ENCODE measurements at regions not wholly inside any gene's neighbourhood (a gene's known extent, or its start where the extent isn't known, plus 50 kb on each side); places are given as distances from the start of the nearest gene placed in this dataset.

DNA sequence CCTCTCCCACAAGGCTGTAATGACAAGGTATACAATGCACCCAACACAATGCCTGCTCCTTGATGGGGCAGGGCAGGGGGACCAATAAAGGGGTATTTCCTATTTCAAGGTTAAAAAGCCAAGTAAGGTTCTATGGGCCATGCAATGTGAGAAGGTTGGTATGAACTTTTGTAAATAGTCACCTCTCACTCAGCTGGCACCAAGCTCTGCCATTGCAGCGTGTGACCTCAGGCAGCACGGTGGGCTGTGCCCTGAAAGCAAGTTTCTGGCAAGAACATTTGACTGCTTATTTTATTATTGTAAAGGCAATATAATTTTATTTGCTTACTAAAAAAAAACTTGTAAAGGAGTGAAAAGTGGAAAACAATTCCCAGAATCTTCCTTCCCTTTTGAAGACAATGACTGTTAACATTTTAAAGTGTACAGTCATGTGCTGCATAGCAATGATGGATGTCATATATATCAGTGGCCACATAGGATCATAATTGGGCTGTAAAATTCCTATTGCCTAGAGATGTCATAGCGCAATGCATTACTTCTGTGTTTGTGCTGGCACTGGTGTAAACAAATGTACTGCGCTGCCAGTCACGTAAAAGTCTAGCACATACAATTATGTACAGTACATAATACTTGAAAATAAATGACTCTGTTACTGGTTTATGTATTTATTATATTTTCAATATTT, 167.3 kb upstream of the RORA start:
- H4K91ac ChIP-seq (ENCODE audit: insufficient read length, low read depth, low read length): no peak overlapping the region
- TF ChIP-seq, protein P1, sequence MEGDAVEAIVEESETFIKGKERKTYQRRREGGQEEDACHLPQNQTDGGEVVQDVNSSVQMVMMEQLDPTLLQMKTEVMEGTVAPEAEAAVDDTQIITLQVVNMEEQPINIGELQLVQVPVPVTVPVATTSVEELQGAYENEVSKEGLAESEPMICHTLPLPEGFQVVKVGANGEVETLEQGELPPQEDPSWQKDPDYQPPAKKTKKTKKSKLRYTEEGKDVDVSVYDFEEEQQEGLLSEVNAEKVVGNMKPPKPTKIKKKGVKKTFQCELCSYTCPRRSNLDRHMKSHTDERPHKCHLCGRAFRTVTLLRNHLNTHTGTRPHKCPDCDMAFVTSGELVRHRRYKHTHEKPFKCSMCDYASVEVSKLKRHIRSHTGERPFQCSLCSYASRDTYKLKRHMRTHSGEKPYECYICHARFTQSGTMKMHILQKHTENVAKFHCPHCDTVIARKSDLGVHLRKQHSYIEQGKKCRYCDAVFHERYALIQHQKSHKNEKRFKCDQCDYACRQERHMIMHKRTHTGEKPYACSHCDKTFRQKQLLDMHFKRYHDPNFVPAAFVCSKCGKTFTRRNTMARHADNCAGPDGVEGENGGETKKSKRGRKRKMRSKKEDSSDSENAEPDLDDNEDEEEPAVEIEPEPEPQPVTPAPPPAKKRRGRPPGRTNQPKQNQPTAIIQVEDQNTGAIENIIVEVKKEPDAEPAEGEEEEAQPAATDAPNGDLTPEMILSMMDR (conservative IDR thresholded peaks at IDR 0.05): no peak
- H3K56ac ChIP-seq (ENCODE audit: insufficient read length, low read depth, low read length): no peak overlapping the region
- no peak overlapping the region for H3K9ac ChIP-seq (ENCODE audit: extremely low read depth, insufficient read length, low read length)
- H3K27me3 ChIP-seq (ENCODE audit: insufficient read depth, low read length): no peaks in the 10 kb centered on the region
- H2AK5ac ChIP-seq (ENCODE audit: insufficient read length, low read length): no peak overlapping the region
- H2BK12ac ChIP-seq (ENCODE audit: insufficient read length, low read depth, low read length): no peak overlapping the region
- no peak overlapping the region for H2BK20ac ChIP-seq (ENCODE audit: low read depth, low read length, poor library complexity, severe bottlenecking)
- H3K23ac ChIP-seq (ENCODE audit: insufficient read length, low read depth, low read length): no peak overlapping the region
- no peak overlapping the region for H2BK15ac ChIP-seq (ENCODE audit: low read depth, low read length)
- H3K23me2 ChIP-seq (ENCODE audit: insufficient read length, low read depth, low read length, poor library complexity, severe bottlenecking): no peaks in the 10 kb centered on the region
- H3K27ac Mint-ChIP-seq: no peak overlapping the region
- H3K14ac ChIP-seq (ENCODE audit: insufficient read depth, low read length): no peak overlapping the region
- H3K4me3 Mint-ChIP-seq: no peak overlapping the region
- H3K36me3 Mint-ChIP-seq (ENCODE audit: insufficient read depth in 1 of 3, low read depth in 3 of 3): no peaks in the 10 kb centered on the region
- H3K27ac ChIP-seq (ENCODE audit: insufficient read length, low read depth, low read length): no peak overlapping the region
- H3K9me3 Mint-ChIP-seq: no peaks in the 10 kb centered on the region
- H3T11ph ChIP-seq (ENCODE audit: low read length): no peak overlapping the region
- no peak overlapping the region for H2BK120ac ChIP-seq (ENCODE audit: low read depth, low read length, poor library complexity, severe bottlenecking)
- WGBS (ENCODE audit: extremely low coverage, insufficient read length, low lambda C conversion rate): no CpG with 5 or more reads among the region's 5 CpGs
- H4K8ac ChIP-seq (replicated peaks; ENCODE audit: insufficient read length, low read depth, low read length): no peak overlapping the region
- DNase-seq: no peak
- H2BK5ac ChIP-seq (ENCODE audit: insufficient read length, low read length): no peak overlapping the region
- no peak overlapping the region for H3K4ac ChIP-seq (ENCODE audit: low read depth, low read length)
- no peak overlapping the region for H3K18ac ChIP-seq (ENCODE audit: insufficient read length, low read depth, low read length)
- H4K5ac ChIP-seq (ENCODE audit: insufficient read length, low read depth, low read length): no peak overlapping the region
- H3K27me3 Mint-ChIP-seq (ENCODE audit: low read depth): peaks cover 2% of the 10 kb centered on the region; the same call in 1 of the 2 replicates
- H3K4me2 ChIP-seq (ENCODE audit: insufficient read depth, insufficient read length, low read length): no peak overlapping the region
- no peaks in the 10 kb centered on the region for H3K4me1 Mint-ChIP-seq
- H3K79me1 ChIP-seq (ENCODE audit: insufficient read depth, low read depth, low read length, poor library complexity, severe bottlenecking): no peaks in the 10 kb centered on the region
- H4K20me1 ChIP-seq (ENCODE audit: control insufficient read depth, insufficient read depth, insufficient read length): no peaks in the 10 kb centered on the region
- no peaks in the 10 kb centered on the region for H3K4me1 ChIP-seq (ENCODE audit: insufficient read depth, low read length)
- no peaks in the 10 kb centered on the region for H3K9me3 ChIP-seq (ENCODE audit: control insufficient read depth, low read depth, low read length)
- H2AFZ ChIP-seq (ENCODE audit: low read length): no peak overlapping the region
- no peaks in the 10 kb centered on the region for H3K79me2 ChIP-seq (ENCODE audit: insufficient read depth, low read length)
